ENCODE measurements at regions not wholly inside any gene's neighbourhood (a gene's known extent, or its start where the extent isn't known, plus 50 kb on each side); places are given as distances from the start of the nearest gene placed in this dataset.

DNA sequence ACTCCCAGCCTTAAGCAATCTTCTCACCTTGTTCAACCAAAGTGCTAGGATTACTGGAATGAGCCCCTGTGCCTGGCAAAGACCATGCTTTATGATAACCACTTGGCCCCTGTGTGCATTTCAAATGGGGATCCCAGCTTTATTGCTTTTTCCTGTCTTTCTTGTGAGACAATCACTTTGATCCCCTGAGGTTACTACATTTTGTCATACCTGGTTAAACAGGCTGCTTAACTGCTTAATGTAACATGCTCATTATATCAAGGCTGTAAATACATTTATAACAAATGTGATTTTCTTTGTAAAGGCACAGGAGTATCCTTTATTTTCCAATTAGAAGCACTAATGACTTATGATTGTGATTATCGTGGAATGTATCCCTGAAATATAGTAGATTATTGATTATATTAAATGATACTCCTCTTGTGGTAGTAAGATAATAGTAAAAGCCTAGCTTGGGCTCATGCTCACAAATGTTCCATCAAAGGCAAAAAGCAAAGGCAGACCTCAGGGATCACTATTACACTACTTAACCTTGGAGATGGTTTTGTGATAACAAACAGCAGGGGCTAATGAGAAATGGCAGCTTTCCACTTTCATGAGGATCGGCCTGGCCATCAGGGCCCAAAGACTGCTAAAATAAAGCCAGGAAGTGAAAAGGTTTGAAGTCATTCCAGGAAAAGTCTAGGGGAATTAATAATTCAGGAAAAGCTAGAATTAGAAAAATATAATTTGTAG lies 290.8 kb upstream of the MDGA2 start:
- in situ Hi-C loops (cut with MboI; ENCODE audit: low pct_unique_long_range_greater_than_20kb, low sequenced_read_pairs, unreplicated experiment): no loop called here
- TF ChIP-seq, protein P1, sequence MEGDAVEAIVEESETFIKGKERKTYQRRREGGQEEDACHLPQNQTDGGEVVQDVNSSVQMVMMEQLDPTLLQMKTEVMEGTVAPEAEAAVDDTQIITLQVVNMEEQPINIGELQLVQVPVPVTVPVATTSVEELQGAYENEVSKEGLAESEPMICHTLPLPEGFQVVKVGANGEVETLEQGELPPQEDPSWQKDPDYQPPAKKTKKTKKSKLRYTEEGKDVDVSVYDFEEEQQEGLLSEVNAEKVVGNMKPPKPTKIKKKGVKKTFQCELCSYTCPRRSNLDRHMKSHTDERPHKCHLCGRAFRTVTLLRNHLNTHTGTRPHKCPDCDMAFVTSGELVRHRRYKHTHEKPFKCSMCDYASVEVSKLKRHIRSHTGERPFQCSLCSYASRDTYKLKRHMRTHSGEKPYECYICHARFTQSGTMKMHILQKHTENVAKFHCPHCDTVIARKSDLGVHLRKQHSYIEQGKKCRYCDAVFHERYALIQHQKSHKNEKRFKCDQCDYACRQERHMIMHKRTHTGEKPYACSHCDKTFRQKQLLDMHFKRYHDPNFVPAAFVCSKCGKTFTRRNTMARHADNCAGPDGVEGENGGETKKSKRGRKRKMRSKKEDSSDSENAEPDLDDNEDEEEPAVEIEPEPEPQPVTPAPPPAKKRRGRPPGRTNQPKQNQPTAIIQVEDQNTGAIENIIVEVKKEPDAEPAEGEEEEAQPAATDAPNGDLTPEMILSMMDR (IDR thresholded peaks at IDR 0.05; ENCODE audit: extremely low read depth, insufficient read depth, missing control alignments): no peak
- DNase-seq (ENCODE audit: low spot score): no peak

DNA sequence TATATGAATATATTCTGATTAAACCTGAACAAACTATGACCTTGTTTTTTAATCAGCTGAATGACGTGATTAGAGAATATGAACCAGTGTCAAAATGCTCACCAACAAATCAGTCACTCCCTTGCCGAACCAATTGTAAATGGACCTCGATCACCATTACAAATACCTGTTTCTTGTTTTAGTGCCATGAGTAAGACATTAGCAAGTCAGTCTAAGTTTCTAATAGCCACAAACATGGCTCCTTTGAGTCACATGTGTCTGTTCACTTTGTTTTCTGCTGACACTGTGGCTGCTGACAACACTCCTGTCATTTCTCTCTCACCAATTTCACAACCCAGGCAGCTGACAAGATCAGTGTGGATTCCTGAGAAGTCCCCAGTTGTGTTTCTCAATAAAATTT lies 286.2 kb upstream of the MDGA2 start:
- TF ChIP-seq, protein P1 (IDR thresholded peaks at IDR 0.05; ENCODE audit: extremely low read depth, insufficient read depth, missing control alignments): no peak
- no peak for DNase-seq (ENCODE audit: low spot score)
- in situ Hi-C loops (cut with MboI; ENCODE audit: low pct_unique_long_range_greater_than_20kb, low sequenced_read_pairs, unreplicated experiment): no loop called here

DNA sequence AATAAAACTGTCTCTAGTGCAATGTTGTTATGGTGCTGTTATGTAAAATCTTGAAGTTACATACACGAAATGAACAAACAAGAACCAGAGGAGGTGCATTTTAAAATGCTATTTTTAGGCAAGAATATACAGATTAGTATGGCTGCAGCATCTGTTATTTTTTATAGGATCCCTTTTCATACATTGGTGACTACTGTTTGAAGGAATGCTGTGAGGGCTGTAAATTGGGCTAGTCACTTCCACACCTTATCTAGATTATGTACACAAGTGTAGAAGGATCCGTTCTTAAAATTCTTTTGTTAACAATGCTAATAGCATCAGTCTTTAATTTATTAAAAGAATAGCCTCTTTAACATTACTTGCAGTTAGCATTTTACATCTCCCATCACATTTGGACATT lies 284.3 kb upstream of the MDGA2 start:
- no peak for DNase-seq (ENCODE audit: low spot score)
- TF ChIP-seq, protein P1 (IDR thresholded peaks at IDR 0.05; ENCODE audit: extremely low read depth, insufficient read depth, missing control alignments): no peak
- in situ Hi-C loops (cut with MboI; ENCODE audit: low pct_unique_long_range_greater_than_20kb, low sequenced_read_pairs, unreplicated experiment): no loop called here

DNA sequence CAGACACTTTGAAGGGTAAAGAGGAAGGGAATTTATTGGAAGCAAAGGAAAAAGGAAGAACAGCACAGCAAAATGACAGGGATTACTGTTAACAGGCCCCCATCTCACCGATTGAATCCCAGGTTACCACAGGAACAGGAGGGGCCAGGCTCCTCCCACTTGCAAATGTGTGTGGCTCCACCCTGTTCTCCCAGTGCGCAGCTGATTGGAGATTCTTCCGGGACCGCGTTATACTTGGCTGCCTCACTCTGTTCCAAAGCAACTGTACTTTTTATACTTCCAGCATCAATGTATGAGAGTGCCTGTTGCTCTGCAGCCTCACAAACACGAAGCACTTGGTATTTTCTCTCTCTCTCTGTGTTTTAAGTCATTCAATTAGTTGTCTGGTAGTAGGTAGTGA lies 273.6 kb upstream of the MDGA2 start:
- TF ChIP-seq, protein P1 (IDR thresholded peaks at IDR 0.05; ENCODE audit: extremely low read depth, insufficient read depth, missing control alignments): no peak
- DNase-seq (ENCODE audit: low spot score): no peak
- in situ Hi-C loops (cut with MboI; ENCODE audit: low pct_unique_long_range_greater_than_20kb, low sequenced_read_pairs, unreplicated experiment): no loop called here

DNA sequence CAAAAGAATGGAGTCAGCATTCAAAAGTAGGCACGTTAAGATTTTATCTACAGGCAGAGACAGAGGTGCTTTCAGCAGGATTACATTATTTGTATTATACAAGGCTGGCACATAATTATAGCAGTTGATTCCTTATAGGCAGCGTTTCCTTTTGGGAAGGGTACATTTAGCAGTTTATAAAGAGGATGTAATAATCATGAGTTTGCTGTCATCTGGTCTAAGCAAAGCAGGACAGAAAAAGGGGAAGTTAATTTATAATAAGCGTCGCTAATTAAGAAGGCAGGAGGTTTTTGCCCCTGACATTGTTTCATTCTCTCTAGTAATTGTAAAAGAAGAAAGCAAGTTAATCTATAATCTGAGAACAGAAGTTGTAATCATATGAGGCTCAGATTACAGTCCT lies 259.9 kb upstream of the MDGA2 start:
- TF ChIP-seq, protein P1 (IDR thresholded peaks at IDR 0.05; ENCODE audit: extremely low read depth, insufficient read depth, missing control alignments): no peak
- DNase-seq (ENCODE audit: low spot score): no peak
- in situ Hi-C loops (cut with MboI; ENCODE audit: low pct_unique_long_range_greater_than_20kb, low sequenced_read_pairs, unreplicated experiment): no loop called here

DNA sequence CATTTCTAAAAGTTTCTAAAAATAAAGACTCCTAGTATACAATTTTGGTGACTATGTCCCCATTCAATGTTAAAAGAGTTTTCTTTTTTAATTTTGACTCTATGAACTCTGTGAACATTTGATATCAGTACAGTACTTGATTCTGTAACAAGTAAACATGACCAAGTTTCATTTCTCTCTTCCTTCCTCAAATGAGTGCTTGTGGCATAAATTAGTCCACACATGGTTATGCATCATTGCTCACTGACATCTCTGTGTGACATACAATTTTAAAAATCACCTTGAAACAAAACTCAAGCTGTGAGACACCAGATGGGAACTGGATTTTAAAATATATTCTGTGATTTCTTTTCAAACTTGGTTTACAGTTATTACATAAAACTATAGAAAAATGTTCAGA lies 253.9 kb upstream of the MDGA2 start:
- DNase-seq (ENCODE audit: low spot score): peak; percentile 14
- TF ChIP-seq, protein P1 (IDR thresholded peaks at IDR 0.05; ENCODE audit: extremely low read depth, insufficient read depth, missing control alignments): no peak
- in situ Hi-C loops (cut with MboI; ENCODE audit: low pct_unique_long_range_greater_than_20kb, low sequenced_read_pairs, unreplicated experiment): no loop called here
